GM12878 (cell line): ENCODE measurements at regions not wholly inside any gene's neighbourhood (a gene's known extent, or its start where the extent isn't known, plus 50 kb on each side); places are given as distances from the start of the nearest gene placed in this dataset.

ENCODE experiments used
- EP300 ChIP-seq, 2 experiments: fragments of 150-350 bp in 1 of 2; IDR thresholded peaks; 2 replicates each; pipeline ENCODE4 v1.6.1; 2011 to 2012; ENCODE audit warnings: low read depth in 2 of 2, low read length in 2 of 2, borderline replicate concordance in 1 of 2, improper control_type of control experiment in 1 of 2, inconsistent platforms in 1 of 2; ENCODE audit not compliant: control insufficient read depth in 1 of 2
- EZH2 ChIP-seq: IDR thresholded peaks from 2 replicates; pipeline ENCODE4 v1.6.1; 2012; ENCODE audit warnings: low read depth, mild to moderate bottlenecking, control low read depth, inconsistent platforms, low read length, borderline replicate concordance; ENCODE audit not compliant: control insufficient read depth
- HDAC2 ChIP-seq: fragments of 200-600 bp; sonication (generic); IDR thresholded peaks from 2 replicates; pipeline ENCODE4 v1.6.1; 2017
- NFXL1 ChIP-seq: fragments of 450-650 bp; IDR thresholded peaks from 2 replicates; pipeline ENCODE4 v1.6.1; 2017; ENCODE audit warnings: antibody characterized with exemption, mild to moderate bottlenecking, borderline replicate concordance
- POLR2AphosphoS5 ChIP-seq: IDR thresholded peaks from 2 replicates; pipeline ENCODE4 v1.6.1; 2011; ENCODE audit warnings: mild to moderate bottlenecking, low read length, inconsistent platforms
- TAF1 ChIP-seq: IDR thresholded peaks from 2 replicates; pipeline ENCODE4 v1.6.1; 2011; ENCODE audit warnings: mild to moderate bottlenecking, low read depth, low read length, borderline replicate concordance
- TF ChIP-seq, protein P1 (sequence below), 3 experiments: IDR thresholded peaks in 2 of 3; conservative IDR thresholded peaks in 1 of 3; 2 replicates each; pipeline ENCODE4 v1.5.1; 2011; ENCODE audit warnings: low read depth in 3 of 3, low read length in 3 of 3, mild to moderate bottlenecking in 3 of 3, control low read depth in 2 of 3, moderate library complexity in 2 of 3, inconsistent platforms in 1 of 3, mixed read lengths in 1 of 3; ENCODE audit not compliant: control insufficient read depth in 2 of 3, insufficient read depth in 1 of 3; ENCODE audit errors: extremely low read depth in 1 of 3
- TF ChIP-seq, protein P2 (sequence below): IDR thresholded peaks from 2 replicates; pipeline ENCODE4 v1.6.1; 2012; ENCODE audit warnings: mild to moderate bottlenecking, low read depth, low read length

DNA sequence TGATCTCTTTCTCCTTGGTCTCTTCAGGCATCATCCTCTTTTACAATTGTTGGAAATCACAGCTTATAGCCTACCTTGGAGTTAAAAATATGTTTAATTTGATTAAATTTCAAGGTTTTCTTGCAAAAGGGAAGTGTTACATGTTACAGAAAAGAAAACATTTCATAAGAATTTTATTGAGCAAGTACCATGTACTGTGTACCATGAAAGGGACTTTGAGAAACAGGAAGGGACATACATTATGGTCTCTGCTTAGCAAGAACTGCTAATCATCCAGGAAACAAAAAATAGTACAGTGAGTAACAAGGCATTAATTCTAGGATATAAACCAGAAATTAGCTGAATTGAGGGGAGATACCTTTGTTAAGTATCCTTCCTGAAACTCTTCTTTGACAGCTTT lies 145.3 kb upstream of the SPACA1 start:
- TF ChIP-seq NFXL1, result no peak
- TF ChIP-seq POLR2AphosphoS5, result no peak
- TF ChIP-seq, protein P1, sequence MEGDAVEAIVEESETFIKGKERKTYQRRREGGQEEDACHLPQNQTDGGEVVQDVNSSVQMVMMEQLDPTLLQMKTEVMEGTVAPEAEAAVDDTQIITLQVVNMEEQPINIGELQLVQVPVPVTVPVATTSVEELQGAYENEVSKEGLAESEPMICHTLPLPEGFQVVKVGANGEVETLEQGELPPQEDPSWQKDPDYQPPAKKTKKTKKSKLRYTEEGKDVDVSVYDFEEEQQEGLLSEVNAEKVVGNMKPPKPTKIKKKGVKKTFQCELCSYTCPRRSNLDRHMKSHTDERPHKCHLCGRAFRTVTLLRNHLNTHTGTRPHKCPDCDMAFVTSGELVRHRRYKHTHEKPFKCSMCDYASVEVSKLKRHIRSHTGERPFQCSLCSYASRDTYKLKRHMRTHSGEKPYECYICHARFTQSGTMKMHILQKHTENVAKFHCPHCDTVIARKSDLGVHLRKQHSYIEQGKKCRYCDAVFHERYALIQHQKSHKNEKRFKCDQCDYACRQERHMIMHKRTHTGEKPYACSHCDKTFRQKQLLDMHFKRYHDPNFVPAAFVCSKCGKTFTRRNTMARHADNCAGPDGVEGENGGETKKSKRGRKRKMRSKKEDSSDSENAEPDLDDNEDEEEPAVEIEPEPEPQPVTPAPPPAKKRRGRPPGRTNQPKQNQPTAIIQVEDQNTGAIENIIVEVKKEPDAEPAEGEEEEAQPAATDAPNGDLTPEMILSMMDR (IDR thresholded peaks at IDR 0.05 in 2 of 3, conservative IDR thresholded peaks at IDR 0.05 in 1 of 3; ENCODE audit: control insufficient read depth in 2 of 3, extremely low read depth in 1 of 3, insufficient read depth in 1 of 3, low read depth in 3 of 3, low read length in 3 of 3), result no peak
- no peak for TF ChIP-seq EZH2
- TF ChIP-seq EP300 (IDR thresholded peaks at IDR 0.05; ENCODE audit: borderline replicate concordance in 1 of 2, control insufficient read depth in 1 of 2, low read depth in 2 of 2, low read length in 2 of 2), result no peak
- no peak for TF ChIP-seq TAF1
- TF ChIP-seq, protein P2, sequence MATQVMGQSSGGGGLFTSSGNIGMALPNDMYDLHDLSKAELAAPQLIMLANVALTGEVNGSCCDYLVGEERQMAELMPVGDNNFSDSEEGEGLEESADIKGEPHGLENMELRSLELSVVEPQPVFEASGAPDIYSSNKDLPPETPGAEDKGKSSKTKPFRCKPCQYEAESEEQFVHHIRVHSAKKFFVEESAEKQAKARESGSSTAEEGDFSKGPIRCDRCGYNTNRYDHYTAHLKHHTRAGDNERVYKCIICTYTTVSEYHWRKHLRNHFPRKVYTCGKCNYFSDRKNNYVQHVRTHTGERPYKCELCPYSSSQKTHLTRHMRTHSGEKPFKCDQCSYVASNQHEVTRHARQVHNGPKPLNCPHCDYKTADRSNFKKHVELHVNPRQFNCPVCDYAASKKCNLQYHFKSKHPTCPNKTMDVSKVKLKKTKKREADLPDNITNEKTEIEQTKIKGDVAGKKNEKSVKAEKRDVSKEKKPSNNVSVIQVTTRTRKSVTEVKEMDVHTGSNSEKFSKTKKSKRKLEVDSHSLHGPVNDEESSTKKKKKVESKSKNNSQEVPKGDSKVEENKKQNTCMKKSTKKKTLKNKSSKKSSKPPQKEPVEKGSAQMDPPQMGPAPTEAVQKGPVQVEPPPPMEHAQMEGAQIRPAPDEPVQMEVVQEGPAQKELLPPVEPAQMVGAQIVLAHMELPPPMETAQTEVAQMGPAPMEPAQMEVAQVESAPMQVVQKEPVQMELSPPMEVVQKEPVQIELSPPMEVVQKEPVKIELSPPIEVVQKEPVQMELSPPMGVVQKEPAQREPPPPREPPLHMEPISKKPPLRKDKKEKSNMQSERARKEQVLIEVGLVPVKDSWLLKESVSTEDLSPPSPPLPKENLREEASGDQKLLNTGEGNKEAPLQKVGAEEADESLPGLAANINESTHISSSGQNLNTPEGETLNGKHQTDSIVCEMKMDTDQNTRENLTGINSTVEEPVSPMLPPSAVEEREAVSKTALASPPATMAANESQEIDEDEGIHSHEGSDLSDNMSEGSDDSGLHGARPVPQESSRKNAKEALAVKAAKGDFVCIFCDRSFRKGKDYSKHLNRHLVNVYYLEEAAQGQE, result no peak
- no peak for TF ChIP-seq HDAC2
